ENCODE measurements at regions not wholly inside any gene's neighbourhood (a gene's known extent, or its start where the extent isn't known, plus 50 kb on each side); places are given as distances from the start of the nearest gene placed in this dataset.

- Histone ChIP-seq H3K4me2 (no peak overlapping the region), H2AFZ (ENCODE audit: low read depth) (no peak overlapping the region), H3K36me3 (ENCODE audit: insufficient read depth) (no peaks in the 10 kb centered on the region), H3K9ac (no peak overlapping the region), H3K27me3 (ENCODE audit: insufficient read depth, low read depth) (no peaks in the 10 kb centered on the region), H3K4me3 (IDR thresholded peaks at IDR 0.05; ENCODE audit: insufficient read depth, low read depth, low read length) (no peak overlapping the region), H4K20me1 (ENCODE audit: insufficient read depth) (no peaks in the 10 kb centered on the region), H3K4me1 (ENCODE audit: low read depth, poor library complexity, severe bottlenecking) (no peaks in the 10 kb centered on the region), H3K79me2 (ENCODE audit: insufficient read depth, low read depth) (no peaks in the 10 kb centered on the region), H3K27ac (no peak overlapping the region)
- TF ChIP-seq, protein P1, sequence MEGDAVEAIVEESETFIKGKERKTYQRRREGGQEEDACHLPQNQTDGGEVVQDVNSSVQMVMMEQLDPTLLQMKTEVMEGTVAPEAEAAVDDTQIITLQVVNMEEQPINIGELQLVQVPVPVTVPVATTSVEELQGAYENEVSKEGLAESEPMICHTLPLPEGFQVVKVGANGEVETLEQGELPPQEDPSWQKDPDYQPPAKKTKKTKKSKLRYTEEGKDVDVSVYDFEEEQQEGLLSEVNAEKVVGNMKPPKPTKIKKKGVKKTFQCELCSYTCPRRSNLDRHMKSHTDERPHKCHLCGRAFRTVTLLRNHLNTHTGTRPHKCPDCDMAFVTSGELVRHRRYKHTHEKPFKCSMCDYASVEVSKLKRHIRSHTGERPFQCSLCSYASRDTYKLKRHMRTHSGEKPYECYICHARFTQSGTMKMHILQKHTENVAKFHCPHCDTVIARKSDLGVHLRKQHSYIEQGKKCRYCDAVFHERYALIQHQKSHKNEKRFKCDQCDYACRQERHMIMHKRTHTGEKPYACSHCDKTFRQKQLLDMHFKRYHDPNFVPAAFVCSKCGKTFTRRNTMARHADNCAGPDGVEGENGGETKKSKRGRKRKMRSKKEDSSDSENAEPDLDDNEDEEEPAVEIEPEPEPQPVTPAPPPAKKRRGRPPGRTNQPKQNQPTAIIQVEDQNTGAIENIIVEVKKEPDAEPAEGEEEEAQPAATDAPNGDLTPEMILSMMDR (conservative IDR thresholded peaks at IDR 0.05; ENCODE audit: low read depth, low read length), result no peak
Measured at GRCh38 chr9:105841562-105841961, 147.2 kb downstream of the TMEM38B start.

- TF ChIP-seq, protein P1 (conservative IDR thresholded peaks at IDR 0.05; ENCODE audit: low read depth, low read length), result peak; percentile 96
- H3K36me3 ChIP-seq (ENCODE audit: insufficient read depth), result no peaks in the 10 kb centered on the region
- H3K4me1 ChIP-seq (ENCODE audit: low read depth, poor library complexity, severe bottlenecking), result no peaks in the 10 kb centered on the region
- H3K27ac ChIP-seq, result no peak overlapping the region
- no peaks in the 10 kb centered on the region for H3K79me2 ChIP-seq (ENCODE audit: insufficient read depth, low read depth)
- no peaks in the 10 kb centered on the region for H3K27me3 ChIP-seq (ENCODE audit: insufficient read depth, low read depth)
- no peaks in the 10 kb centered on the region for H4K20me1 ChIP-seq (ENCODE audit: insufficient read depth)
- H3K4me3 ChIP-seq (IDR thresholded peaks at IDR 0.05; ENCODE audit: insufficient read depth, low read depth, low read length), result no peak overlapping the region
- H2AFZ ChIP-seq (ENCODE audit: low read depth), result no peak overlapping the region
- no peak overlapping the region for H3K4me2 ChIP-seq
- H3K9ac ChIP-seq, result no peak overlapping the region
Measured at GRCh38 chr9:105842023-105842644, 147.8 kb downstream of the TMEM38B start.

DNA sequence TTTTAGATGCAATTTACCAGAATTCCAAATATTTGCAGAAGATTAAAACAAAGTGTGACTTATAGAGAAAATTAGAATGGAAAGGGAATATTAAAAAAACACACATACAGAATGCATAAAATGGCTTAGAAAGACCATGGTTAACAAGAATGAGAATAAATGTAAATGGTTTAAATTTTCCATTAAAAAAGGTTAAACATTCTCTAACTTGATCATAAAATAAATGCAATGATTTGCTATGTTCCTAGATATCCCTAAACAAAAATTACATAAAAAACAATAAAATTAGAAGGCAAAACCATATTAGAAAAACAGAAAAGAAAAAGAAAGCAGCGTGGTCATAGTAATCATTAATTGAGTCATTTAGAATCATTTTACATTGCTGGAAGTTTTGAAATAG lies 152.5 kb downstream of the TMEM38B start:
- no peaks in the 10 kb centered on the region for H4K20me1 ChIP-seq (ENCODE audit: insufficient read depth)
- H3K27ac ChIP-seq, result no peak overlapping the region
- TF ChIP-seq, protein P1 (conservative IDR thresholded peaks at IDR 0.05; ENCODE audit: low read depth, low read length), result no peak
- H3K4me3 ChIP-seq (IDR thresholded peaks at IDR 0.05; ENCODE audit: insufficient read depth, low read depth, low read length), result no peak overlapping the region
- H3K79me2 ChIP-seq (ENCODE audit: insufficient read depth, low read depth), result no peaks in the 10 kb centered on the region
- H3K27me3 ChIP-seq (ENCODE audit: insufficient read depth, low read depth), result no peaks in the 10 kb centered on the region
- H3K4me1 ChIP-seq (ENCODE audit: low read depth, poor library complexity, severe bottlenecking), result no peaks in the 10 kb centered on the region
- no peak overlapping the region for H3K9ac ChIP-seq
- no peaks in the 10 kb centered on the region for H3K36me3 ChIP-seq (ENCODE audit: insufficient read depth)
- no peak overlapping the region for H2AFZ ChIP-seq (ENCODE audit: low read depth)
- H3K4me2 ChIP-seq, result no peak overlapping the region

DNA sequence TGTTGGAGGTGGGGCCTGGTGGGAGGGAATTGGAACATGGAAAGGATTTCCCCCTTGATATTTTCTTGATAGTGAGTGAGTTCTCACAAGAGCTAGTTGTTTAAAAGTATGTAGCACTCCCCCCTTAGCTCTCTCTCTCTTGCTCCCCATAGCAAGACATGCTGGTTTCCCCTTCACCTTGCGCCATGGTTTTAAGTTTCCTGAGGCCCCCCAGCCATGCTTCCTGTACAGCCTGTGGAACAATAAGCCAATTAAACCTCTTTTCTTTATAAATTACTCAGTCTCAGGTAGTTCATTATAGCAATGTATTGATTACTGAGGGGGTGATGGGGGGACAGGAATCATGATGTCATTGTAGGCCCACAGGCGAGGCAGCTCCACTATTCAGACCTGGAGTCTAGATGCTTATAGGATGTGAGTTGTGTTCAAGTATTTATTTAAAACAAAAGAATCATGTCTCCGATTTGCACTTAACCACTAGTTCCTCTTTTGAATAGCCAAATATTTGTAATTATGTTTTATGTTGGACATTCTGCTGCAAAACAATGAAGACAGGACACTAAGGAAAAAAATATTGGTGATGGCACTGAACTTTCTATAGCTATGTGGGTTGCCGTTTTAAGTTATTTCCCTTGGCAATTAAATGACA lies 156.6 kb downstream of the TMEM38B start:
- Histone ChIP-seq H3K79me2 (ENCODE audit: insufficient read depth, low read depth) (no peaks in the 10 kb centered on the region), H3K9ac (no peak overlapping the region), H3K4me1 (ENCODE audit: low read depth, poor library complexity, severe bottlenecking) (no peaks in the 10 kb centered on the region), H3K4me3 (IDR thresholded peaks at IDR 0.05; ENCODE audit: insufficient read depth, low read depth, low read length) (no peak overlapping the region), H3K27ac (no peak overlapping the region), H3K36me3 (ENCODE audit: insufficient read depth) (no peaks in the 10 kb centered on the region), H2AFZ (ENCODE audit: low read depth) (no peak overlapping the region), H4K20me1 (ENCODE audit: insufficient read depth) (no peaks in the 10 kb centered on the region), H3K27me3 (ENCODE audit: insufficient read depth, low read depth) (no peaks in the 10 kb centered on the region), H3K4me2 (no peak overlapping the region)
- TF ChIP-seq, protein P1 (conservative IDR thresholded peaks at IDR 0.05; ENCODE audit: low read depth, low read length), result no peak

Measured in KMS-11 (cell line).